Lung (tissue), 11 donors: ENCODE measurements at regions not wholly inside any gene's neighbourhood (a gene's known extent, or its start where the extent isn't known, plus 50 kb on each side); places are given as distances from the start of the nearest gene placed in this dataset.

Source experiments
- ATAC-seq: fragments of 200-7000 bp; cut with Tn5 transposase; one replicate; pipeline ENCODE4 v1.9.1; 2020; ENCODE audit warnings: moderate number of reproducible peaks; ENCODE audit not compliant: insufficient read depth, low FRiP score
- DNase-seq, 3 donors: peaks; one replicate each; pipeline ENCODE4 v3.0.0-alpha.2; 2013 to 2017
- H3K27ac ChIP-seq, 2 donors: one replicate each; pipeline ENCODE4 v1.5.1; 2013; ENCODE audit warnings: mild to moderate bottlenecking in 2 of 2, moderate library complexity in 2 of 2, control low read depth in 1 of 2, inconsistent platforms in 1 of 2, low read depth in 1 of 2, low read length in 1 of 2
- H3K27me3 ChIP-seq, 3 donors: one replicate each; pipeline ENCODE4 v1.5.1; 2013; ENCODE audit warnings: low read length in 2 of 3; ENCODE audit not compliant: control insufficient read depth in 3 of 3, insufficient read depth in 3 of 3
- H3K36me3 ChIP-seq, 4 donors: one replicate each; pipeline ENCODE4 v1.5.1; 2013; ENCODE audit warnings: low read length in 4 of 4, mild to moderate bottlenecking in 1 of 4, moderate library complexity in 1 of 4; ENCODE audit not compliant: control insufficient read depth in 4 of 4, insufficient read depth in 4 of 4
- H3K4me1 ChIP-seq, 5 donors: one replicate each; pipeline ENCODE4 v1.5.1; 2013; ENCODE audit warnings: low read length in 5 of 5, mild to moderate bottlenecking in 2 of 5, moderate library complexity in 1 of 5; ENCODE audit not compliant: control insufficient read depth in 5 of 5, insufficient read depth in 5 of 5
- H3K4me3 ChIP-seq: one replicate; pipeline ENCODE4 v1.5.1; 2013; ENCODE audit warnings: mild to moderate bottlenecking, control low read depth, moderate library complexity
- H3K9ac ChIP-seq, 2 donors: one replicate each; pipeline ENCODE4 v1.5.1; 2013; ENCODE audit warnings: low read length in 2 of 2, control low read depth in 1 of 2; ENCODE audit not compliant: insufficient read depth in 1 of 2
- H3K9me3 ChIP-seq, 4 donors: one replicate each; pipeline ENCODE4 v1.5.1; 2013; ENCODE audit warnings: low read length in 3 of 4, mild to moderate bottlenecking in 1 of 4, moderate library complexity in 1 of 4; ENCODE audit not compliant: control insufficient read depth in 4 of 4, insufficient read depth in 3 of 4
- WGBS, 2 donors: extraction: QIAGEN DNeasy Blood & Tissue Kit; methylation state at CpG; one replicate each; pipeline ENCODE4 v1.1.7; 2013; 5-methylcytosine and 5-hydroxymethylcytosine counted together
- TF ChIP-seq, protein P1 (sequence below): IDR thresholded peaks from 2 replicates; pipeline ENCODE4 v1.5.1; 2012; ENCODE audit warnings: mild to moderate bottlenecking; ENCODE audit errors: control extremely low read depth, extremely low read depth
- donor health status: control.
- donor health status: control.
- donor health status: Bipolar disorder and iron deficiency.
- donor health status: healthy.
- donor health status: DM: yes; HTN: yes; CAD: no.

DNA sequence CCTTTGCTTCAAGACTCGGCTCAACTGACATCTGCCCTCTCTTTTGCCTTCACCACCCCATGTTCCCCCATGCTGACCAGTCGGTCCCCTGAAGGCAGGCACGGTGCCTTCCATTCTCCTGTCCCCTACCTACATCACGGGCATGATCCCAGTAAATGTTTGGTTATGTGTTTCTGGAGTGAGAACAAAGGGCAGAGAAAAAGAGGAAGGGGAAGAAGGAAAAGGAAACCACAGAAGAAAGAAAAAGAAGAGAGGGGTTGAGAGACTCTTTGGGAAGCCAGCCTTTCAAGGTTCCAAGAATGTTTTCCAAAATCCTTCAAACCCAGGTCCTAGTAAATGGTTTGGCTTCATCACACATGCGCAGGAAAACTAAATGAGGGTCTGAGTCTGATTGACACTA, 84.9 kb downstream of the CDC7 start:
- no peaks in the 10 kb centered on the region for H3K36me3 ChIP-seq
- 82 to 85% methylated on average over 5 of the region's 5 CpGs for WGBS, 2 donors
- ATAC-seq (no peak), DNase-seq (no peak)
- no peaks in the 10 kb centered on the region for H3K9me3 ChIP-seq
- no peak overlapping the region for H3K9ac ChIP-seq
- H3K4me1 ChIP-seq = peaks cover 0 to 20% (median 4%) of the 10 kb centered on the region in 5 donors
- TF ChIP-seq, protein P1, sequence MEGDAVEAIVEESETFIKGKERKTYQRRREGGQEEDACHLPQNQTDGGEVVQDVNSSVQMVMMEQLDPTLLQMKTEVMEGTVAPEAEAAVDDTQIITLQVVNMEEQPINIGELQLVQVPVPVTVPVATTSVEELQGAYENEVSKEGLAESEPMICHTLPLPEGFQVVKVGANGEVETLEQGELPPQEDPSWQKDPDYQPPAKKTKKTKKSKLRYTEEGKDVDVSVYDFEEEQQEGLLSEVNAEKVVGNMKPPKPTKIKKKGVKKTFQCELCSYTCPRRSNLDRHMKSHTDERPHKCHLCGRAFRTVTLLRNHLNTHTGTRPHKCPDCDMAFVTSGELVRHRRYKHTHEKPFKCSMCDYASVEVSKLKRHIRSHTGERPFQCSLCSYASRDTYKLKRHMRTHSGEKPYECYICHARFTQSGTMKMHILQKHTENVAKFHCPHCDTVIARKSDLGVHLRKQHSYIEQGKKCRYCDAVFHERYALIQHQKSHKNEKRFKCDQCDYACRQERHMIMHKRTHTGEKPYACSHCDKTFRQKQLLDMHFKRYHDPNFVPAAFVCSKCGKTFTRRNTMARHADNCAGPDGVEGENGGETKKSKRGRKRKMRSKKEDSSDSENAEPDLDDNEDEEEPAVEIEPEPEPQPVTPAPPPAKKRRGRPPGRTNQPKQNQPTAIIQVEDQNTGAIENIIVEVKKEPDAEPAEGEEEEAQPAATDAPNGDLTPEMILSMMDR = no peak
- H3K4me3 ChIP-seq = no peak overlapping the region
- H3K27me3 ChIP-seq = no peaks in the 10 kb centered on the region
- H3K27ac ChIP-seq = no peak overlapping the region

DNA sequence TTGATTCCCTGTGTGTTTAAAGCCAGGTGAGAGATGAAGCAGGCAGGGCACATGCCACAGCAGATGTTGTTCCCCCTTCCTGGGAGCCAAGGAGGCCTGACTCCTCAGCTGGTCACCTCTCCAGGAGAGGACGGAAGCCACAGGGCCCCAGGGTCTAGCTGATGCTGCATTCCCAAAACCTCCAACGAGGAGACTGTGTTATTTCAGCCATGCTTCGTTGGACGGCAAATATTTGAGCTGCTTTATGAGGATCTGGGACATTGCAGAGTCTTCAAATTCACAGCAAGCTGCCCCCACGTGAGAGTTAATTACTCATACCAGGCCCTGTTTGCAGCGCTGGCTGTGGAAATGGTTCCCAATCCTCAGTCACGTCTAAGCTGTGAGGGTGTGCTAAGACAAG, 85.3 kb downstream of the CDC7 start:
- ATAC-seq (no peak), DNase-seq (no peak)
- H3K4me3 ChIP-seq = no peak overlapping the region
- H3K9ac ChIP-seq = no peak overlapping the region
- TF ChIP-seq, protein P1 = no peak
- H3K36me3 ChIP-seq = no peaks in the 10 kb centered on the region
- peaks cover 0 to 20% (median 4%) of the 10 kb centered on the region in 5 donors for H3K4me1 ChIP-seq
- no peaks in the 10 kb centered on the region for H3K9me3 ChIP-seq
- WGBS, 2 donors = 76 to 90% methylated on average over 7 of the region's 7 CpGs
- H3K27me3 ChIP-seq = no peaks in the 10 kb centered on the region
- H3K27ac ChIP-seq = no peak overlapping the region

DNA sequence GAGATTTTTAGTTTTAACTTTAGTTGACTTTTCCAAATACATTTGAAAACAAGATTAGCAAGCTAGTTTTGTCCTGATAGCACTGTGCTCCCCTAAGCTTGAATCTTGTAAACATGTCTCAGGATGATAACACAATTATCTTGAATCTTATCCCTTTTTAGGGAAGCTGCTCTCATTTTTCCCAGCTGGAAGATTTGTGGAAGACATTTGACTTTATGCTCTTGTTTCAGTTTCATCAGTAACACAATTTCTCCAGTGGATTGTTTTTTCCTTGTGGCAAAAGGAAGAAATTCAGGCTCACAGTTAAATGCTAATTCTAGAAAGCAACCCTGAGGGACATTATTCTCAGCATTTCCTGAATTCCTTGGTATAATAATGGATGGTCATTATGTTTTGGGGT, 88.8 kb downstream of the CDC7 start:
- TF ChIP-seq, protein P1 = no peak

More for the DNA sequence above, 88.8 kb downstream of the CDC7 start:
- Histone ChIP-seq H3K27ac (no peak overlapping the region), H3K27me3 (no peaks in the 10 kb centered on the region), H3K4me3 (no peak overlapping the region), H3K9me3 (no peaks in the 10 kb centered on the region), H3K4me1 (peaks cover 0 to 8% (median 0%) of the 10 kb centered on the region in 5 donors), H3K36me3 (no peaks in the 10 kb centered on the region), H3K9ac (no peak overlapping the region)
- ATAC-seq (no peak), DNase-seq (peak in 2 of 3 donors; percentile 42 to 48)
